CD14-positive monocyte (primary cell): ENCODE measurements at regions not wholly inside any gene's neighbourhood (a gene's known extent, or its start where the extent isn't known, plus 50 kb on each side); places are given as distances from the start of the nearest gene placed in this dataset.

ENCODE experiments used
- DNase-seq, 3 donors: peaks; one replicate each; pipeline ENCODE4 v3.0.0-alpha.2; 2011 to 2022
- H2AFZ ChIP-seq: 2 replicates; pipeline ENCODE4 v1.6.0; 2012; ENCODE audit warnings: mild to moderate bottlenecking, low read depth, low read length, inconsistent platforms; ENCODE audit not compliant: insufficient read depth, poor library complexity, severe bottlenecking
- H3K27ac ChIP-seq, 2 donors: 1 replicate in 1 of 2; 2 replicates in 1 of 2; pipeline ENCODE4 v1.5.1; 2012 to 2013; ENCODE audit warnings: low read length in 2 of 2, control low read depth in 1 of 2, inconsistent platforms in 1 of 2, low read depth in 1 of 2, mild to moderate bottlenecking in 1 of 2
- H3K27me3 ChIP-seq, 2 donors: one replicate each; pipeline versions ENCODE4 v1.6.0 to v1.6.1; 2011 to 2013; ENCODE audit warnings: low read length in 2 of 2; ENCODE audit not compliant: control insufficient read depth in 2 of 2, insufficient read depth in 2 of 2
- H3K36me3 ChIP-seq, 2 donors: replicated peaks in 1 of 2; 1 replicate in 1 of 2; 2 replicates in 1 of 2; pipeline versions ENCODE4 v1.5.1 to v1.6.1; 2012 to 2013; ENCODE audit warnings: low read length in 2 of 2, control low read depth in 1 of 2, inconsistent platforms in 1 of 2, mild to moderate bottlenecking in 1 of 2; ENCODE audit not compliant: insufficient read depth in 2 of 2, control insufficient read depth in 1 of 2
- H3K4me1 ChIP-seq, 2 donors: 1 replicate in 1 of 2; 2 replicates in 1 of 2; pipeline versions ENCODE4 v1.5.1 to v1.6.1; 2012 to 2013; ENCODE audit warnings: low read length in 2 of 2, control low read depth in 1 of 2, inconsistent platforms in 1 of 2, mild to moderate bottlenecking in 1 of 2, moderate library complexity in 1 of 2; ENCODE audit not compliant: insufficient read depth in 2 of 2, control insufficient read depth in 1 of 2
- H3K4me2 ChIP-seq: replicated peaks from 2 replicates; pipeline ENCODE3; 2012; ENCODE audit warnings: low read length, moderate library complexity, mild to moderate bottlenecking; ENCODE audit not compliant: poor library complexity, severe bottlenecking; ENCODE audit errors: extremely low read depth
- H3K4me3 ChIP-seq, 3 experiments: fragments of 200-600 bp in 1 of 3; sonication (generic) in 1 of 3; replicated peaks in 1 of 3; 1 replicate in 2 of 3; 2 replicates in 1 of 3; pipeline ENCODE4 v1.5.1; 2011 to 2013; ENCODE audit warnings: low read length in 3 of 3, mild to moderate bottlenecking in 3 of 3, control low read depth in 2 of 3, low read depth in 2 of 3, inconsistent platforms in 1 of 3, moderate library complexity in 1 of 3
- H3K79me2 ChIP-seq: 2 replicates; pipeline ENCODE4 v1.6.0; 2012; ENCODE audit warnings: mild to moderate bottlenecking, control low read depth, inconsistent platforms, low read length, moderate library complexity; ENCODE audit not compliant: insufficient read depth
- H3K9ac ChIP-seq: 2 replicates; pipeline ENCODE4 v1.6.0; 2017; ENCODE audit warnings: low read length, mild to moderate bottlenecking; ENCODE audit not compliant: insufficient read depth, poor library complexity, severe bottlenecking
- H3K9me3 ChIP-seq, 2 donors: replicated peaks in 1 of 2; 1 replicate in 1 of 2; 2 replicates in 1 of 2; pipeline versions ENCODE4 v1.5.1 to v1.6.1; 2012 to 2013; ENCODE audit warnings: low read length in 2 of 2, control low read depth in 1 of 2; ENCODE audit not compliant: control insufficient read depth in 1 of 2, insufficient read depth in 1 of 2
- H4K20me1 ChIP-seq: 2 replicates; pipeline ENCODE4 v1.6.0; 2012; ENCODE audit warnings: mild to moderate bottlenecking, low read length, control low read depth, moderate library complexity; ENCODE audit not compliant: insufficient read depth
- H3K27ac Mint-ChIP-seq, 7 donors: one replicate each; pipeline ENCODE4 v1.8.0; 2020; ENCODE audit warnings: mild to moderate bottlenecking in 7 of 7, mixed read lengths in 7 of 7, moderate library complexity in 6 of 7, inconsistent platforms in 2 of 7
- H3K27me3 Mint-ChIP-seq, 3 donors: one replicate each; pipeline ENCODE4 v1.8.0; 2021 to 2022; ENCODE audit warnings: low read depth in 3 of 3, mild to moderate bottlenecking in 3 of 3, mixed read lengths in 3 of 3, moderate library complexity in 3 of 3, inconsistent platforms in 1 of 3
- H3K36me3 Mint-ChIP-seq, 2 donors: one replicate each; pipeline ENCODE4 v1.8.0; 2020; ENCODE audit warnings: mixed read lengths in 2 of 2, inconsistent platforms in 1 of 2, mild to moderate bottlenecking in 1 of 2
- H3K4me1 Mint-ChIP-seq: one replicate; pipeline ENCODE4 v1.8.0; 2020; ENCODE audit warnings: mild to moderate bottlenecking, mixed read lengths
- H3K4me3 Mint-ChIP-seq, 2 donors: one replicate each; pipeline ENCODE4 v1.8.0; 2020; ENCODE audit warnings: mild to moderate bottlenecking in 2 of 2, mixed read lengths in 2 of 2, moderate library complexity in 1 of 2
- H3K9me3 Mint-ChIP-seq, 7 donors: one replicate each; pipeline ENCODE4 v1.8.0; 2020 to 2022; ENCODE audit warnings: mixed read lengths in 7 of 7, mild to moderate bottlenecking in 6 of 7, moderate library complexity in 6 of 7, inconsistent platforms in 2 of 7
- WGBS: methylation state at CpG from one replicate; pipeline ENCODE4 v1.1.5; 2013; ENCODE audit warnings: missing lambda C conversion rate; ENCODE audit not compliant: insufficient coverage; 5-methylcytosine and 5-hydroxymethylcytosine counted together
- intact Hi-C, 2 donors: fragments of 100-400 bp; cut with micrococcal nuclease; formaldehyde crosslinking; loops; one replicate each; pipeline versions ENCODE4 v1.15.0 to v1.15.1; 2023
- TF ChIP-seq, protein P1 (sequence below): fragments of 200-600 bp; IDR thresholded peaks from one replicate; pipeline ENCODE4 v1.8.0; 2022; ENCODE audit warnings: antibody characterized with exemption, mild to moderate bottlenecking

DNA sequence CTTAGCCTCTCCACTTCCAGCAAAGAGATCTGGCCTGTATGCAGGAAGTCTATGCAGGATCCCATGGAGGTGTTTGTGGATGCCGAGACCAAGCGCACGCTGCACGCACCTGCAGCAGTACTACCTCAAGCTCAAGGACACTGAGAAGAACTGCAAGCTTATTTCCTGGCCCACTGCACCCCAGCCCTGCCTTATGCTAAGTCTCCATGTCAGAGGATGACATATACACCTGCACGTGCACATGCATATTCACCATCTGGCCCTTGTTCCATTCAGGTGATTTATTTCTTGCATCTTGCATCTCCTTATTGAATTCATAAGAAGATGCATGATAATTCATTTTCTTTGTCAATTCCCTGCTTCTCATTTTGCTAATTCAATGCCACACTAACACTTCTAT, 472.8 kb upstream of the SGCG start:
- Mint-ChIP-seq H3K9me3 (peaks cover 0 to 25% (median 8%) of the 10 kb centered on the region in 7 donors), H3K27me3 (peaks cover 0 to 2% (median 0%) of the 10 kb centered on the region in 3 donors), H3K27ac (no peak overlapping the region), H3K4me3 (no peak overlapping the region), H3K36me3 (no peaks in the 10 kb centered on the region), H3K4me1 (no peaks in the 10 kb centered on the region)
- Histone ChIP-seq H3K79me2 (no peaks in the 10 kb centered on the region), H3K36me3 (no peaks in the 10 kb centered on the region), H3K4me1 (no peaks in the 10 kb centered on the region), H3K4me3 (no peak overlapping the region), H2AFZ (no peak overlapping the region), H3K9me3 (peaks cover 21 to 22% of the 10 kb centered on the region in 2 donors), H4K20me1 (no peaks in the 10 kb centered on the region), H3K27ac (no peak overlapping the region), H3K4me2 (no peak overlapping the region), H3K9ac (no peak overlapping the region), H3K27me3 (no peaks in the 10 kb centered on the region)
- intact Hi-C loops: no loop called here
- no peak for DNase-seq
- 88% methylated on average over 5 of the region's 5 CpGs for WGBS
- TF ChIP-seq, protein P1, sequence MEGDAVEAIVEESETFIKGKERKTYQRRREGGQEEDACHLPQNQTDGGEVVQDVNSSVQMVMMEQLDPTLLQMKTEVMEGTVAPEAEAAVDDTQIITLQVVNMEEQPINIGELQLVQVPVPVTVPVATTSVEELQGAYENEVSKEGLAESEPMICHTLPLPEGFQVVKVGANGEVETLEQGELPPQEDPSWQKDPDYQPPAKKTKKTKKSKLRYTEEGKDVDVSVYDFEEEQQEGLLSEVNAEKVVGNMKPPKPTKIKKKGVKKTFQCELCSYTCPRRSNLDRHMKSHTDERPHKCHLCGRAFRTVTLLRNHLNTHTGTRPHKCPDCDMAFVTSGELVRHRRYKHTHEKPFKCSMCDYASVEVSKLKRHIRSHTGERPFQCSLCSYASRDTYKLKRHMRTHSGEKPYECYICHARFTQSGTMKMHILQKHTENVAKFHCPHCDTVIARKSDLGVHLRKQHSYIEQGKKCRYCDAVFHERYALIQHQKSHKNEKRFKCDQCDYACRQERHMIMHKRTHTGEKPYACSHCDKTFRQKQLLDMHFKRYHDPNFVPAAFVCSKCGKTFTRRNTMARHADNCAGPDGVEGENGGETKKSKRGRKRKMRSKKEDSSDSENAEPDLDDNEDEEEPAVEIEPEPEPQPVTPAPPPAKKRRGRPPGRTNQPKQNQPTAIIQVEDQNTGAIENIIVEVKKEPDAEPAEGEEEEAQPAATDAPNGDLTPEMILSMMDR: no peak

DNA sequence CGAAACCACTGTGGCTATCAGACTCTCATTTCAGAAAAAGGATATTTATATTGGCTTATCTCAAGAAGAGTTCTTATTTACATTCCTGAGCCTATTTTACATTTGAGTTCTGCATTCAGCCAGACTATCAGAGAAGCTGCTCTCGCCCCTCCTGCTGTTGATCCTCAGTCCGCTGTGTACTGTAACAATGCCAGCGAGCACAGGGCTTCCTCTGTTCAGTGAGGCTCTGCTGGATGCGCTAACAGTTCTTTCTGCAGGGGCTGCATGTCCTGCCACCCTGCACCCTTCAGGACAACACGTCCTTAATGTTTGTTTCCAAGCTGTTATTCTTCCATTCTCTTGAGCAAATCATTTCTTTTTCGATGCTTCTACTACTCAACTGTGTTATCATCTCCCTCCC, 463.7 kb upstream of the SGCG start:
- Histone ChIP-seq H2AFZ (no peak overlapping the region), H3K9ac (no peak overlapping the region), H3K4me3 (no peak overlapping the region), H4K20me1 (no peaks in the 10 kb centered on the region), H3K27ac (no peak overlapping the region), H3K4me1 (no peaks in the 10 kb centered on the region), H3K36me3 (no peaks in the 10 kb centered on the region), H3K79me2 (no peaks in the 10 kb centered on the region), H3K9me3 (peaks cover 12 to 19% of the 10 kb centered on the region in 2 donors), H3K27me3 (no peaks in the 10 kb centered on the region), H3K4me2 (no peak overlapping the region)
- H3K27ac Mint-ChIP-seq: no peak overlapping the region
- 81% methylated on average over 6 of the region's 7 CpGs for WGBS
- peaks cover 0 to 5% (median 3%) of the 10 kb centered on the region in 7 donors for H3K9me3 Mint-ChIP-seq
- DNase-seq: no peak
- intact Hi-C loops: no loop called here
- TF ChIP-seq, protein P1: no peak
- no peak overlapping the region for H3K4me3 Mint-ChIP-seq
- no peaks in the 10 kb centered on the region for H3K36me3 Mint-ChIP-seq
- H3K27me3 Mint-ChIP-seq: peaks cover 0 to 2% (median 0%) of the 10 kb centered on the region in 3 donors
- no peaks in the 10 kb centered on the region for H3K4me1 Mint-ChIP-seq
